ENCODE measurements at regions not wholly inside any gene's neighbourhood (a gene's known extent, or its start where the extent isn't known, plus 50 kb on each side); places are given as distances from the start of the nearest gene placed in this dataset.

DNA sequence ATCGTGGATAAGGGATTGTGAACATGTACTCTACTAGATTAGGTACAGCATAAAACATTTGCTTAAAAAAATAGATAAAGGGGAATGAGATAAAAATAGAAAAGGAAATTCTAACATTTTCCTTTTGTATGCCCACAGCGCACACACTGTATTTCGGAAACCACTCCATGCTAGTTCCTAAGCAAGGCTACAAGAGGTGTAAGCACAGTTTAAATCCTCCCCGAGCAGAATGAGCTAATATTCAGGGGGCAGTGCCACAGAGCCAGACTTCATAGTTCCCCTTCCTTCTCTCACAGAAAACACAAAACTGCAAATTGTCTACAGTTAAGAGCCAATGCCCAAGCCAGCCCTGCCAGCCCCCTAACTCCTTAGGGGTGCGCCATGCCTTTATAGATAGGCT is 159.4 kb downstream of the ZNF281 start:
- DNase-seq = no peak
- CTCF ChIA-PET = no interaction called here
- Mint-ChIP-seq H3K4me3 (no peak overlapping the region), H3K36me3 (no peaks in the 10 kb centered on the region), H3K27me3 (peaks cover 63% of the 10 kb centered on the region), H3K4me1 (peaks cover 20% of the 10 kb centered on the region), H3K27ac (no peak overlapping the region), H3K9me3 (ENCODE audit: low read depth) (no peaks in the 10 kb centered on the region)
- ATAC-seq = no peak

DNA sequence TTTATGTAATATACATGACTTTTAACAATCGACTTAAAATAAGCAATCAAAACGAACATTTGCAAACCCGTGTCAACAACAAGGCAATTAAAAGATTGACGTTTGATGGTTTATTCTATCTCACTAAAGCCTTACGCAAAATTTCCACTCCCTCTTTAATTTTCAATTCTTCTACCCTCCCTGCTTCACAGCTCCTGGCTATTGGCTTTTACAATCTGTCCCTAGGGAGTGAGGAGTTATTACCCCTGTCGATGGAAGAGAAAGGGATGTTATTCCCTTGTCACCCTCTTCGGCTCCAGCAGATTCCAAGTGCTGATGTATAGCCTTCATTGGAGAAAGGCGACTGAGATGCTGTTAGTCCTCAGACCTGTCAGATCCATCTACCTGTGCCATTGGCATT is 161.3 kb downstream of the ZNF281 start:
- Mint-ChIP-seq H3K36me3 (no peaks in the 10 kb centered on the region), H3K27me3 (peaks cover 66% of the 10 kb centered on the region)

DNA sequence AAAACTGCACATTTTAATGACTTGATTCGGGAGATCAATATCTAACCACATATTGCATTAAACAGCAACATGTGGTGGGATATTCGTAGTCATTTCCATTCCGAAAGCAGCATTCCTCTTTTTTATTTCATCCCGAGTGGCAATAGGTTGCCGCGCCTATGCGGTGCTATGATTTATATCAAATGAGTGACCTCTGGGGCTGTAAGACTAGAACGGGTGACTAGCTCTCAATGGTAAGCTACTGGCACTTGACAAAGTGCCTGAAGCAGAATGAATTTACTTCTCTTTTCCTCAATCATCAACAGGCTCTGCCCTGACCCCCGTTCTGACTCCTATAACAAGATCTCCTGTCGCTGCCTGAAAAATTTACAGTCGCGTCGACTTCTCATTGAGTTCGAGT is 162.3 kb downstream of the ZNF281 start:
- ATAC-seq = no peak
- Mint-ChIP-seq H3K9me3 (ENCODE audit: low read depth) (no peaks in the 10 kb centered on the region), H3K27ac (no peak overlapping the region), H3K27me3 (peaks cover 72% of the 10 kb centered on the region), H3K4me3 (no peak overlapping the region), H3K36me3 (no peaks in the 10 kb centered on the region), H3K4me1 (no peaks in the 10 kb centered on the region)
- CTCF ChIA-PET = no interaction called here
- no peak for DNase-seq

More for the DNA sequence above, 161.3 kb downstream of the ZNF281 start:
- Mint-ChIP-seq H3K27ac (no peak overlapping the region), H3K9me3 (ENCODE audit: low read depth) (no peaks in the 10 kb centered on the region), H3K4me1 (peaks cover 1% of the 10 kb centered on the region), H3K4me3 (no peak overlapping the region)
- CTCF ChIA-PET = no interaction called here
- DNase-seq (no peak), ATAC-seq (no peak)

GRCh38 chr1:200245473-200245872 is 164.4 kb downstream of the ZNF281 start:
- Mint-ChIP-seq H3K36me3 (no peaks in the 10 kb centered on the region), H3K4me1 (peaks cover 1% of the 10 kb centered on the region), H3K9me3 (ENCODE audit: low read depth) (no peaks in the 10 kb centered on the region), H3K4me3 (no peak overlapping the region), H3K27ac (no peak overlapping the region), H3K27me3 (peaks cover 67% of the 10 kb centered on the region)
- no peak for DNase-seq
- CTCF ChIA-PET = interaction anchor here (1.4 kb wide), 1 partner anchor 9 kb away, joined by 6 read pairs; no protein-coding TSS in a partner anchor
- no peak for ATAC-seq

GRCh38 chr1:200243042-200243437 is 166.8 kb downstream of the ZNF281 start:
- Mint-ChIP-seq H3K36me3 (no peaks in the 10 kb centered on the region), H3K4me3 (no peak overlapping the region), H3K4me1 (peaks cover 2% of the 10 kb centered on the region), H3K27ac (no peak overlapping the region), H3K9me3 (ENCODE audit: low read depth) (no peaks in the 10 kb centered on the region), H3K27me3 (peaks cover 63% of the 10 kb centered on the region)
- no peak for DNase-seq
- no peak for ATAC-seq
- CTCF ChIA-PET = no interaction called here

DNA sequence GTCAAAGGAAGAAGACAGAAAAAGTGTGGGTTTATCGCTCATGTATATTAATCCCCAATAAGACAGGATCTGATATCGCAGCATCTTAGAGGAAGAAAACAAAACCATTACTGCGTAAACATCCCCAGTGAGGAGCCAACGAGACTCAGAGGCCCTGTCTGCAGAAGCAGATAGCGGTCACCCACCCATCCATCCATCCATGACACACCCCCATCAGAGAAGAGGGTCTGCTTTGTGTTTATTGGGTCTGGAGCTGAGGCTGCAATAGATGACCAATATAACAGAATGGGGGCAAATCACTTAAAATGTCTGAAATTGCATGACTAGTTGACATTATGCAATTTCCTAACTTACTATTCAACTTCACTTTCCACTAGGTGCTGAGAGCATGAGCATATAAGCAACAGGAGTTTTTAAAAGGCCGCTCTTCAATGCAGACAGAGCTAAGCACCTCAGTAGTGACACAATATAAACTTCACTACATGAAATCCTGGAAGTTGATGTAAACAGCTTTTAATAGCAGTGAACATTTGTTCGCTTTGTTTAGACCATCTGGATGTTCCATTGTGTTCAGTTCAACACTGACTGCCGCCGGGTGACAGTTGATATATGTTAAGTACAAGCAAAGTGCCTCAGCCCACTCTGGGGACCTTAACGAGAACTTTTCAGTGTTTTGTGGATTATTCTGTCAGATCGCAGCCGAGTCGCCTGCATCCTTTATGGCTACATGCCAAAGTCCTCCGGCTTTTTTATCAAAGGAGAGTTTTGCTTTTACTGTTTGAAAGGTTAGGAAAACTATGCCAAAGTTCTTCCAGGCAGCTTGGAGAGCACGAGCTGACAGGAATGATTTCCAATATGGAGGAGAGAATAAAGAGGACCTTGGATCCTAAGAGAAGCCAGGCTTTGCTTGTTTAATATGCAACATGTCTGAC is 167.5 kb downstream of the ZNF281 start:
- Mint-ChIP-seq H3K27me3 (peaks cover 56% of the 10 kb centered on the region), H3K4me1 (peaks cover 2% of the 10 kb centered on the region), H3K27ac (no peak overlapping the region), H3K4me3 (no peak overlapping the region), H3K9me3 (ENCODE audit: low read depth) (no peaks in the 10 kb centered on the region), H3K36me3 (no peaks in the 10 kb centered on the region)
- CTCF ChIA-PET = no interaction called here
- DNase-seq (no peak), ATAC-seq (no peak)

DNA sequence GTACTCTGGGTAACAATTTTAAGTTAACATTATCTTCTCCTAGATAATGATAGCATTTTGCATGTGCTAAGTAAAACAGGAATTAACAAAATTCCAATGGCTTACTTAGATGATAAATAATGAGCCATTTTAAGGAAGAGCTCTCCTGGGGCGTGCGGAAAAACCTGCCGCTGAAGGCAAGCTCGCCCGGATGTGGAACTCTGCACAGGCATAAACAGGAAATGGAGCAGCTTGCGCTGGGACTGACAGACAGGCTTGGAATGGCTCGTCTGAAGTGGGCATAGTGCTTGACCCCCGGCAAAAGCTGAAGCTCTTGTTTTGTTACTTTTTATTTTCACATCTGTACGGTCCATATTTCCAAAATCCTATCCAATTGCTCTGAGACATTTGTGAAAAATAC is 169.2 kb downstream of the ZNF281 start:
- no peaks in the 10 kb centered on the region for H3K9me3 Mint-ChIP-seq (ENCODE audit: low read depth)
- DNase-seq (no peak), ATAC-seq (no peak)
- H3K4me3 Mint-ChIP-seq = no peak overlapping the region
- CTCF ChIA-PET = interaction anchor here (1.4 kb wide), 1 partner anchor 15 kb away, joined by 4 read pairs; no protein-coding TSS in a partner anchor
- H3K36me3 Mint-ChIP-seq = no peaks in the 10 kb centered on the region
- H3K27me3 Mint-ChIP-seq = peaks cover 62% of the 10 kb centered on the region
- peaks cover 2% of the 10 kb centered on the region for H3K4me1 Mint-ChIP-seq
- H3K27ac Mint-ChIP-seq = no peak overlapping the region

GRCh38 chr1:200238311-200238710 is 171.5 kb downstream of the ZNF281 start:
- Mint-ChIP-seq H3K27ac (no peak overlapping the region), H3K9me3 (ENCODE audit: low read depth) (no peaks in the 10 kb centered on the region), H3K36me3 (no peaks in the 10 kb centered on the region), H3K4me3 (no peak overlapping the region), H3K27me3 (peaks cover 58% of the 10 kb centered on the region), H3K4me1 (peaks cover 2% of the 10 kb centered on the region)
- CTCF ChIA-PET = no interaction called here
- DNase-seq (no peak), ATAC-seq (no peak)

DNA sequence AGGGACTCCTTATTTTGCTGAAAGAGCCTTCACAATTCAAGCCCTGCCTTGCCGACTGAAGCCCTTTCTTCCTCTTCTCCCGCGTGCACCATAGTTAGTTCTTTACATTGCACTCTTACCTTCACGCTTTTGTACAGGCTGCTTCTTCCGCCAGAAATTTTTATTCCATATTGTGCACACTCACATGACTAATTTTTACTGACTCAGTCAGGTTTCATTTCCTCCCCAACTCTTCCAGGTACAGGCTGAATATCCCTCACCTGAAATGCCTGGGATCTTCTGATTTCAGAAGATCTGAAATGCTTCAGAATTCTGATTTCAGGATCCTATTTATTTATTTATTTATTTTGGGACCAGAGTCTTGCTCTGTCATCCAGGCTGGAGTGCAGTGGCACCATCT is 172.8 kb downstream of the ZNF281 start:
- DNase-seq = no peak
- no peaks in the 10 kb centered on the region for H3K9me3 Mint-ChIP-seq (ENCODE audit: low read depth)
- no peak for ATAC-seq
- H3K36me3 Mint-ChIP-seq = no peaks in the 10 kb centered on the region
- H3K4me3 Mint-ChIP-seq = no peak overlapping the region
- CTCF ChIA-PET = no interaction called here
- H3K4me1 Mint-ChIP-seq = peaks cover 2% of the 10 kb centered on the region
- H3K27ac Mint-ChIP-seq = no peak overlapping the region
- H3K27me3 Mint-ChIP-seq = peaks cover 54% of the 10 kb centered on the region

GRCh38 chr1:200234938-200235337 is 174.9 kb downstream of the ZNF281 start:
- Mint-ChIP-seq H3K4me3 (no peak overlapping the region), H3K4me1 (no peaks in the 10 kb centered on the region), H3K36me3 (no peaks in the 10 kb centered on the region), H3K27me3 (peaks cover 45% of the 10 kb centered on the region), H3K9me3 (ENCODE audit: low read depth) (no peaks in the 10 kb centered on the region), H3K27ac (no peak overlapping the region)
- ATAC-seq (no peak), DNase-seq (no peak)
- CTCF ChIA-PET = no interaction called here

DNA sequence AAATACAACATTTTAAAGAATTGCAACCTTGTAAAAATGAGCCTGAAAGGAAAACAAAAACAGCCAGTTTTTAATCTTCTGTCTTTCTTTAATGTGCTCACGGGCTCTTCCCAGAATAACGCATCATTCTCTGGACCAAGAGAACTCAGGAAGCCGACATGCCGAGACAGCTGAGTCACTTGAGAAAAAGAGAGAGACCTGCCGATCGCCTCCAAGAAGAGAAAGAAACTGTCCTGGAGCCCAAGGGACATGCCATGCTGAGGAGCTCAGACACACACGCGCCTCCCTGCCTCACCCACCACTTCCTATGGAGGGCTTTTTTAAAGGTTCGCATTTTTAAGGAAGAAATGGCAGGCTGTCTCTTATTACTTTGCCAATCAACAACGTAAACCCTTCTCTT is 176.4 kb downstream of the ZNF281 start:
- Mint-ChIP-seq H3K4me1 (no peaks in the 10 kb centered on the region), H3K9me3 (ENCODE audit: low read depth) (no peaks in the 10 kb centered on the region), H3K4me3 (no peak overlapping the region), H3K36me3 (no peaks in the 10 kb centered on the region), H3K27ac (no peak overlapping the region), H3K27me3 (peaks cover 45% of the 10 kb centered on the region)
- no peak for ATAC-seq
- CTCF ChIA-PET = interaction anchor here (0.7 kb wide), 1 partner anchor 146 kb away, joined by 3 read pairs; no protein-coding TSS in a partner anchor
- DNase-seq = no peak

GRCh38 chr1:200231787-200232231 is 178.0 kb downstream of the ZNF281 start:
- no peaks in the 10 kb centered on the region for H3K36me3 Mint-ChIP-seq
- no peak overlapping the region for H3K27ac Mint-ChIP-seq
- peaks cover 51% of the 10 kb centered on the region for H3K27me3 Mint-ChIP-seq
- no peaks in the 10 kb centered on the region for H3K9me3 Mint-ChIP-seq (ENCODE audit: low read depth)
- ATAC-seq = no peak
- DNase-seq = no peak
- CTCF ChIA-PET = no interaction called here
- H3K4me1 Mint-ChIP-seq = peaks cover 2% of the 10 kb centered on the region
- H3K4me3 Mint-ChIP-seq = no peak overlapping the region

DNA sequence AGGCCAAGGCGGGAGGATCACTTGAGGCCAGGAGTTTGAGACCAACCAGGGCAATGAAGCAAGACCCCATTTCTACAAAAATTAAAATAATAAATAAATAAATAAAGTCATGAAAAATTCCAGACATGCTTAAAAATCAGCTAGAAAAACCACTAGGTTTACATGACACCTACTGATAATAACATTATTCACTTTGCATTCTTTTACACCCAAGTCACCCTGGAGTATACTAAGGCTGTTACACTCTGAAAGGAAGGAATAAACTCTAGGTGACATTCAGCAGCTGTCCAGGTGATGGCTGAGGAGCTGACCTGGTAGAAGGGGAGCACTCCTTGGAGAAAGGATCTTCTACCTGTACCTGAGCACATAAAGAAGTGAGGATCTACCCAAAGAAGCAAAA is 179.2 kb downstream of the ZNF281 start:
- CTCF ChIA-PET = no interaction called here
- no peak for ATAC-seq
- Mint-ChIP-seq H3K27me3 (peaks cover 50% of the 10 kb centered on the region), H3K27ac (no peak overlapping the region), H3K9me3 (ENCODE audit: low read depth) (no peaks in the 10 kb centered on the region), H3K4me3 (no peak overlapping the region), H3K36me3 (no peaks in the 10 kb centered on the region), H3K4me1 (peaks cover 11% of the 10 kb centered on the region)
- DNase-seq = no peak

- DNase-seq (no peak), ATAC-seq (no peak)
- CTCF ChIA-PET = no interaction called here
- Mint-ChIP-seq H3K4me1 (peaks cover 15% of the 10 kb centered on the region), H3K4me3 (no peak overlapping the region), H3K27ac (no peak overlapping the region), H3K9me3 (ENCODE audit: low read depth) (no peaks in the 10 kb centered on the region), H3K36me3 (no peaks in the 10 kb centered on the region), H3K27me3 (peaks cover 52% of the 10 kb centered on the region)
These were observed 181.3 kb downstream of the ZNF281 start for GRCh38 chr1:200228486-200228885.
